ENCODE measurements at regions not wholly inside any gene's neighbourhood (a gene's known extent, or its start where the extent isn't known, plus 50 kb on each side); places are given as distances from the start of the nearest gene placed in this dataset.

DNA sequence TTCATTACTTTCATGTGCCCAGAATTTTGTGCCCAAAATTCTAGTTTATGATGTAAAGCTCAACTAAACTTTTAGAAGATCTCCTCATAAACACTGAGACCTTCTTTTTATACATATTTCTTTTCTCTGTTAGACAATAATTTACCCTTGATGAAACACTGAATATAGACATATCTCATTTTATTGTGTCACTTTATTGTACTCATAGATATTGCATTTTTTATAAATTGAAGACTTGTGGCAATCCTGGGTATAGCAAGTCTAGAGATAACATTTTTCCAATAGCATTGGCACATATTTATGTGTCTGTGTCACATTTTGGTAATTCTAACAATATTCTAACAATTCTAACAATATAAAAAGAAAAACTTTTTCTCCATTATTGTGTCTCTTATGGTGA lies 74.9 kb upstream of the POU3F2 start:
- H2BK12ac ChIP-seq (ENCODE audit: low read depth, low read length) = no peak overlapping the region
- no peak overlapping the region for H2BK20ac ChIP-seq (ENCODE audit: low read length)
- no peak overlapping the region for H3K4ac ChIP-seq (replicated peaks; ENCODE audit: insufficient read length, low read depth, low read length)
- no peaks in the 10 kb centered on the region for H3K4me1 ChIP-seq (replicated peaks in 1 of 4; ENCODE audit: control insufficient read depth in 3 of 4, insufficient read depth in 4 of 4, low read length in 3 of 4)
- no peak overlapping the region for H2BK5ac ChIP-seq (ENCODE audit: low read depth, low read length)
- no peak overlapping the region for H2BK15ac ChIP-seq (ENCODE audit: low read length)
- H3K56ac ChIP-seq (replicated peaks; ENCODE audit: insufficient read length, low read depth, low read length) = no peak overlapping the region
- H3K14ac ChIP-seq (ENCODE audit: insufficient read length) = no peak overlapping the region
- TF ChIP-seq JUND (IDR thresholded peaks at IDR 0.05; ENCODE audit: low read length) = no peak
- H4K8ac ChIP-seq (ENCODE audit: extremely low read depth, insufficient read depth, low read length) = no peak overlapping the region
- no peaks in the 10 kb centered on the region for H3K36me3 ChIP-seq (ENCODE audit: control insufficient read depth in 2 of 4, insufficient read depth in 4 of 4, low read length in 3 of 4)
- H2BK120ac ChIP-seq (replicated peaks; ENCODE audit: low read depth, low read length) = no peak overlapping the region
- no peak for FAIRE-seq
- no peaks in the 10 kb centered on the region for H3K27me3 ChIP-seq (replicated peaks in 1 of 4; ENCODE audit: control insufficient read depth in 3 of 4, extremely low read depth in 1 of 4, insufficient read depth in 3 of 4, low read length in 3 of 4)
- H2AK5ac ChIP-seq (ENCODE audit: low read depth, low read length) = no peak overlapping the region
- H3K4me3 ChIP-seq (ENCODE audit: extremely low read depth in 1 of 4, insufficient read depth in 2 of 4, low read depth in 3 of 4, low read length in 4 of 4) = no peak overlapping the region
- H3K79me1 ChIP-seq (ENCODE audit: low read depth, low read length) = no peaks in the 10 kb centered on the region
- H4K20me1 ChIP-seq (replicated peaks in 1 of 2; ENCODE audit: control insufficient read depth in 1 of 2, insufficient read depth in 2 of 2, low read length in 2 of 2) = no peaks in the 10 kb centered on the region
- ChIA-PET POLR2A (ENCODE audit: partially characterized antibody) (no interaction called here), CTCF (ENCODE audit: partially characterized antibody) (interaction anchor here (0.8 to 2.0 kb wide), 4 partner anchors 10 to 134 kb away, joined by 3 to 9 read pairs (median 3); no protein-coding TSS in a partner anchor)
- H3K27ac ChIP-seq (ENCODE audit: low read depth, low read length) = no peak overlapping the region
- no peak overlapping the region for H3K9ac ChIP-seq (replicated peaks in 1 of 4; ENCODE audit: extremely low read depth in 1 of 4, low read depth in 3 of 4, low read length in 3 of 4)
- H3K9me3 ChIP-seq (ENCODE audit: insufficient read depth in 2 of 2, low read depth in 1 of 2, low read length in 1 of 2) = 0 out of 4 replicates have a peak, but pooled peaks cover 0 to 3% of the 10 kb centered on the region in 2 experiments
- no peak overlapping the region for H3K23ac ChIP-seq (ENCODE audit: insufficient read length)
- no peaks in the 10 kb centered on the region for H3K79me2 ChIP-seq (ENCODE audit: control insufficient read depth in 1 of 2, insufficient read depth in 2 of 2, low read length in 2 of 2)
- no peak overlapping the region for H2AFZ ChIP-seq (ENCODE audit: low read length)
- H3K23me2 ChIP-seq (ENCODE audit: low read depth, low read length) = no peaks in the 10 kb centered on the region; the same call in 1 of the 2 replicates
- no peak overlapping the region for H3K18ac ChIP-seq (ENCODE audit: extremely low read depth, low read length)
- no peak overlapping the region for H4K91ac ChIP-seq (replicated peaks; ENCODE audit: insufficient read length, low read length)
- no peak overlapping the region for H3K4me2 ChIP-seq (ENCODE audit: insufficient read depth in 1 of 2, low read depth in 2 of 2, low read length in 2 of 2)
- DNase-seq (ENCODE audit: low read depth in 1 of 2, low spot score in 2 of 2) = no peak
- H4K5ac ChIP-seq (ENCODE audit: insufficient read length, low read depth, low read length) = no peak overlapping the region
